Astrocyte (in vitro differentiated cells and primary cell): ENCODE measurements at regions not wholly inside any gene's neighbourhood (a gene's known extent, or its start where the extent isn't known, plus 50 kb on each side); places are given as distances from the start of the nearest gene placed in this dataset.

Experiments
- DNase-seq: peaks from one replicate; pipeline ENCODE4 v3.0.0-alpha.2; 2010; ENCODE audit warnings: low read depth
- FAIRE-seq: peaks from 2 replicates; lab custom pipeline; 2011; peaks lifted over from hg19 to GRCh38; lab: Jason Lieb, UNC
- H2AFZ ChIP-seq: 2 replicates; pipeline ENCODE4 v1.6.0; 2012; ENCODE audit warnings: low read depth, low read length, inconsistent platforms
- H3K27ac ChIP-seq: 2 replicates; pipeline ENCODE4 v1.5.1; 2011; ENCODE audit warnings: low read depth, low read length, inconsistent platforms
- H3K27me3 ChIP-seq: 2 replicates; pipeline ENCODE4 v1.6.0; 2011; ENCODE audit warnings: low read length, inconsistent platforms; ENCODE audit not compliant: insufficient read depth
- H3K36me3 ChIP-seq: 2 replicates; pipeline ENCODE4 v1.5.1; 2011; ENCODE audit warnings: low read length, inconsistent platforms; ENCODE audit not compliant: insufficient read depth
- H3K4me1 ChIP-seq: 2 replicates; pipeline ENCODE4 v1.5.1; 2011; ENCODE audit warnings: low read length, inconsistent platforms; ENCODE audit not compliant: insufficient read depth
- H3K4me2 ChIP-seq: 2 replicates; pipeline ENCODE4 v1.6.0; 2012; ENCODE audit warnings: low read length, inconsistent platforms
- H3K4me3 ChIP-seq: 2 replicates; pipeline ENCODE4 v1.5.1; 2011; ENCODE audit warnings: low read depth, mild to moderate bottlenecking, low read length, inconsistent platforms; ENCODE audit not compliant: insufficient read depth
- H3K79me2 ChIP-seq: 2 replicates; pipeline ENCODE4 v1.6.0; 2012; ENCODE audit warnings: mild to moderate bottlenecking, low read length, inconsistent platforms; ENCODE audit not compliant: insufficient read depth
- H3K9ac ChIP-seq: 2 replicates; pipeline ENCODE4 v1.6.0; 2012; ENCODE audit warnings: mild to moderate bottlenecking, low read length, inconsistent platforms
- H3K9me3 ChIP-seq: 2 replicates; pipeline ENCODE4 v1.5.1; 2012; ENCODE audit warnings: low read depth, mild to moderate bottlenecking, low read length, inconsistent platforms; ENCODE audit not compliant: insufficient read depth
- H4K20me1 ChIP-seq: 2 replicates; pipeline ENCODE4 v1.6.0; 2012; ENCODE audit warnings: low read length, inconsistent platforms; ENCODE audit not compliant: insufficient read depth
- H3K27ac Mint-ChIP-seq: one replicate; pipeline ENCODE4 v1.8.0; 2021; ENCODE audit warnings: mild to moderate bottlenecking, mixed read lengths; ENCODE audit not compliant: unreplicated experiment
- H3K27me3 Mint-ChIP-seq: one replicate; pipeline ENCODE4 v1.8.0; 2021; ENCODE audit warnings: low read depth, mixed read lengths; ENCODE audit not compliant: unreplicated experiment
- H3K36me3 Mint-ChIP-seq: one replicate; pipeline ENCODE4 v1.8.0; 2021; ENCODE audit warnings: low read depth, mixed read lengths; ENCODE audit not compliant: unreplicated experiment
- H3K4me1 Mint-ChIP-seq: one replicate; pipeline ENCODE4 v1.8.0; 2021; ENCODE audit warnings: low read depth, mixed read lengths; ENCODE audit not compliant: unreplicated experiment
- H3K4me3 Mint-ChIP-seq: one replicate; pipeline ENCODE4 v1.8.0; 2021; ENCODE audit warnings: mild to moderate bottlenecking, moderate library complexity, mixed read lengths; ENCODE audit not compliant: unreplicated experiment
- H3K9me3 Mint-ChIP-seq: one replicate; pipeline ENCODE4 v1.8.0; 2021; ENCODE audit warnings: mild to moderate bottlenecking, mixed read lengths; ENCODE audit not compliant: unreplicated experiment
- CTCF ChIP-seq: IDR thresholded peaks from 2 replicates; pipeline ENCODE4 v1.5.1; 2011; ENCODE audit warnings: low read depth, mild to moderate bottlenecking, inconsistent platforms, low read length, moderate library complexity; ENCODE audit not compliant: insufficient read depth
- EZH2 ChIP-seq: IDR thresholded peaks from 2 replicates; pipeline ENCODE4 v1.6.1; 2012; ENCODE audit warnings: mild to moderate bottlenecking, low read length, inconsistent platforms; ENCODE audit not compliant: insufficient read depth

GRCh38 chr3:22933051-22933840 lies 269.9 kb upstream of the UBE2E2 start:
- H3K9me3 ChIP-seq: no peaks in the 10 kb centered on the region
- no peaks in the 10 kb centered on the region for H3K36me3 ChIP-seq
- no peak overlapping the region for H3K9ac ChIP-seq
- Mint-ChIP-seq H3K9me3 (no peaks in the 10 kb centered on the region), H3K4me1 (peaks cover under 1% of the 10 kb centered on the region), H3K27me3 (peaks cover 2% of the 10 kb centered on the region), H3K27ac (no peak overlapping the region), H3K36me3 (no peaks in the 10 kb centered on the region), H3K4me3 (no peak overlapping the region)
- no peak for FAIRE-seq
- H3K4me2 ChIP-seq: no peak overlapping the region
- H4K20me1 ChIP-seq: no peaks in the 10 kb centered on the region
- TF ChIP-seq EZH2 (no peak), CTCF (no peak)
- no peaks in the 10 kb centered on the region for H3K4me1 ChIP-seq
- DNase-seq: no peak
- H3K27ac ChIP-seq: no peak overlapping the region
- H3K79me2 ChIP-seq: no peaks in the 10 kb centered on the region
- H3K27me3 ChIP-seq: no peaks in the 10 kb centered on the region
- H2AFZ ChIP-seq: no peak overlapping the region
- no peak overlapping the region for H3K4me3 ChIP-seq

- no peaks in the 10 kb centered on the region for H3K9me3 ChIP-seq
- Mint-ChIP-seq H3K27me3 (peaks cover 2% of the 10 kb centered on the region), H3K9me3 (no peaks in the 10 kb centered on the region), H3K36me3 (no peaks in the 10 kb centered on the region), H3K27ac (no peak overlapping the region), H3K4me3 (no peak overlapping the region), H3K4me1 (no peaks in the 10 kb centered on the region)
- H3K27me3 ChIP-seq: no peaks in the 10 kb centered on the region
- no peak overlapping the region for H3K27ac ChIP-seq
- FAIRE-seq: no peak
- no peaks in the 10 kb centered on the region for H3K79me2 ChIP-seq
- no peak for TF ChIP-seq CTCF
- no peak for TF ChIP-seq EZH2
- H3K4me1 ChIP-seq: no peaks in the 10 kb centered on the region
- H4K20me1 ChIP-seq: no peaks in the 10 kb centered on the region
- H3K4me3 ChIP-seq: no peak overlapping the region
- H3K36me3 ChIP-seq: no peaks in the 10 kb centered on the region
- no peak overlapping the region for H3K9ac ChIP-seq
- no peak for DNase-seq
- H3K4me2 ChIP-seq: no peak overlapping the region
- H2AFZ ChIP-seq: no peak overlapping the region
These were observed 269.3 kb upstream of the UBE2E2 start for GRCh38 chr3:22933841-22934116.

GRCh38 chr3:22935040-22935439 lies 268.1 kb upstream of the UBE2E2 start:
- Histone ChIP-seq H3K4me2 (no peak overlapping the region), H4K20me1 (no peaks in the 10 kb centered on the region), H3K9ac (no peak overlapping the region), H3K36me3 (no peaks in the 10 kb centered on the region), H3K9me3 (no peaks in the 10 kb centered on the region), H2AFZ (no peak overlapping the region), H3K27ac (no peak overlapping the region), H3K79me2 (no peaks in the 10 kb centered on the region), H3K27me3 (no peaks in the 10 kb centered on the region), H3K4me3 (no peak overlapping the region), H3K4me1 (no peaks in the 10 kb centered on the region)
- Mint-ChIP-seq H3K27ac (no peak overlapping the region), H3K9me3 (no peaks in the 10 kb centered on the region), H3K4me1 (no peaks in the 10 kb centered on the region), H3K27me3 (peaks cover 2% of the 10 kb centered on the region), H3K4me3 (no peak overlapping the region), H3K36me3 (no peaks in the 10 kb centered on the region)
- DNase-seq (no peak), FAIRE-seq (no peak)
- TF ChIP-seq EZH2: no peak
- TF ChIP-seq CTCF: no peak
